ENCODE measurements at regions not wholly inside any gene's neighbourhood (a gene's known extent, or its start where the extent isn't known, plus 50 kb on each side); places are given as distances from the start of the nearest gene placed in this dataset.

GRCh38 chr5:135714126-135714894 lies 120.2 kb upstream of the SLC25A48 start:
- CTCF ChIA-PET: interaction anchor here (1.0 to 1.3 kb wide), 3 partner anchors 9 to 253 kb away, joined by 3 read pairs; no protein-coding TSS in a partner anchor
- no peak overlapping the region for H2AFZ ChIP-seq (ENCODE audit: low read depth)
- no peaks in the 10 kb centered on the region for H3K9me2 ChIP-seq
- no peak for DNase-seq
- peaks cover 0 to 6% of the 10 kb centered on the region in 2 experiments; a peak in 1 of 4 replicates for H3K4me1 ChIP-seq (ENCODE audit: control insufficient read depth in 1 of 2, insufficient read depth in 2 of 2, low read depth in 1 of 2, low read length in 1 of 2)
- no peak overlapping the region for H3K27ac ChIP-seq (ENCODE audit: low read depth in 2 of 2, low read length in 1 of 2)
- H3F3A ChIP-seq (replicated peaks; ENCODE audit: insufficient read depth): no peaks in the 10 kb centered on the region
- no peaks in the 10 kb centered on the region for H3K36me3 ChIP-seq (replicated peaks in 1 of 2; ENCODE audit: control insufficient read depth in 1 of 2, insufficient read depth in 2 of 2, low read length in 1 of 2)
- H4K20me1 ChIP-seq (ENCODE audit: insufficient read depth): no peaks in the 10 kb centered on the region
- TF ChIP-seq FOXM1 (IDR thresholded peaks at IDR 0.05; ENCODE audit: low read depth): no peak
- TF ChIP-seq SIN3A (IDR thresholded peaks at IDR 0.05; ENCODE audit: borderline replicate concordance, low read depth, low read length): no peak
- no peak for TF ChIP-seq FOSL2 (IDR thresholded peaks at IDR 0.05; ENCODE audit: borderline replicate concordance, low read depth)
- WGBS (ENCODE audit: low lambda C conversion rate): 21% methylated on average over 4 of the region's 10 CpGs
- peaks cover 7% of the 10 kb centered on the region; the same call in 1 of the 2 replicates for H3K27me3 ChIP-seq (ENCODE audit: insufficient read depth)
- H3K4me3 ChIP-seq (ENCODE audit: low read depth in 2 of 2, low read length in 1 of 2): no peak overlapping the region
- no peak overlapping the region for H3K4me2 ChIP-seq
- POLR2A ChIA-PET: no interaction called here
- H3K9me3 ChIP-seq: no peaks in the 10 kb centered on the region
- H3K9ac ChIP-seq: no peak overlapping the region
- H3K79me2 ChIP-seq (ENCODE audit: insufficient read depth): no peaks in the 10 kb centered on the region

DNA sequence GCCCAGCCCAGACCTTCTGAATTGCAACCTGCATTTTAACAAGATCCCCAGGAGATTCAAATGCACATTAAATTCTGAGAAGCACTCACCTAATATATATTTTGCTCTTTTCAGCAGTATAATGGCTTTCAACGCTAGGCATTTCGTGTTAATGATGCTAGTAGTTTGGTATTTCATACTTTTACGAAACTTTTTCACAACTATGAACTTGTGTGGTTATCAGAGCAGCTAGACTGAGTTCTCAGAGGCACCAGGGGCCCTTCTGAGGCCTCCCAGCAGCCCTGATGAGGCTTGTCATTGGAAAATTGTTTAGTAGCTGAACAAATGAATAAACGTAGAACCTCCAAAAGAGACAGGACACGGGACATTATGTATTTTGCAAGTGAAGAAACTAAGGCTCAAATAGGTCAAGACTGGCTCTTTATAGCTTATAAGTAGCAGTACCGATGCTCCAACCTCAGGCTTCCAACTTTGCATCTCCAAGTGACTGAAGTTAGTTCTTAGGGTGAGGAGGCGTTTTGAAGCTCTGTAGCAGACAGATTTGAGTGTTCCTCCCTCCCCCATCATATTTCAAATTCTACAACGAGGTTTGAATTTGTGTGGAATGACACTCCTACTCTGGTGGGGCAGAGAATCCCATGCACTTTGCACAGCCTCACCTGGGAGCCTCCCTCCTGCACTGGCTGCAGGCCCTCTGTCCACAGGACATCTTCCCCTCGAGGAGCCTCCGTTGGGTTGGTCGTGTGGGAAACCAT lies 121.1 kb upstream of the SLC25A48 start:
- H3K27ac ChIP-seq (ENCODE audit: low read depth in 2 of 2, low read length in 1 of 2): no peak overlapping the region
- H3K36me3 ChIP-seq (replicated peaks in 1 of 2; ENCODE audit: control insufficient read depth in 1 of 2, insufficient read depth in 2 of 2, low read length in 1 of 2): no peaks in the 10 kb centered on the region
- CTCF ChIA-PET: interaction anchor here (1.0 to 1.1 kb wide), 2 partner anchors 10 to 252 kb away, joined by 3 read pairs; no protein-coding TSS in a partner anchor
- no peak for TF ChIP-seq RXRA (IDR thresholded peaks at IDR 0.05; ENCODE audit: borderline replicate concordance, low read depth)
- TF ChIP-seq SMC3 (IDR thresholded peaks at IDR 0.05; ENCODE audit: low read depth, low read length): no peak
- no peak for TF ChIP-seq NFIC (IDR thresholded peaks at IDR 0.05; ENCODE audit: borderline replicate concordance)
- no peak for TF ChIP-seq NRF1 (IDR thresholded peaks at IDR 0.05; ENCODE audit: low read depth, low read length)
- no peak for TF ChIP-seq FOXM1 (IDR thresholded peaks at IDR 0.05; ENCODE audit: low read depth)
- no peak for TF ChIP-seq MXI1 (IDR thresholded peaks at IDR 0.05; ENCODE audit: low read depth, low read length)
- TF ChIP-seq EZH2phosphoT487 (IDR thresholded peaks at IDR 0.05; ENCODE audit: borderline replicate concordance, low read depth): no peak
- TF ChIP-seq RAD21 (IDR thresholded peaks at IDR 0.05; ENCODE audit: low read length): no peak
- TF ChIP-seq FOSL2 (IDR thresholded peaks at IDR 0.05; ENCODE audit: borderline replicate concordance, low read depth): no peak
- TF ChIP-seq TEAD4 (IDR thresholded peaks at IDR 0.05; ENCODE audit: borderline replicate concordance, insufficient read depth): no peak
- no peak for TF ChIP-seq ELF1 (IDR thresholded peaks at IDR 0.05)
- TF ChIP-seq GABPA (IDR thresholded peaks at IDR 0.05; ENCODE audit: low read depth): no peak
- no peak for TF ChIP-seq MEF2A (IDR thresholded peaks at IDR 0.05; ENCODE audit: borderline replicate concordance, low read depth)
- TF ChIP-seq, protein P1, sequence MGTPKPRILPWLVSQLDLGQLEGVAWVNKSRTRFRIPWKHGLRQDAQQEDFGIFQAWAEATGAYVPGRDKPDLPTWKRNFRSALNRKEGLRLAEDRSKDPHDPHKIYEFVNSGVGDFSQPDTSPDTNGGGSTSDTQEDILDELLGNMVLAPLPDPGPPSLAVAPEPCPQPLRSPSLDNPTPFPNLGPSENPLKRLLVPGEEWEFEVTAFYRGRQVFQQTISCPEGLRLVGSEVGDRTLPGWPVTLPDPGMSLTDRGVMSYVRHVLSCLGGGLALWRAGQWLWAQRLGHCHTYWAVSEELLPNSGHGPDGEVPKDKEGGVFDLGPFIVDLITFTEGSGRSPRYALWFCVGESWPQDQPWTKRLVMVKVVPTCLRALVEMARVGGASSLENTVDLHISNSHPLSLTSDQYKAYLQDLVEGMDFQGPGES (IDR thresholded peaks at IDR 0.05; ENCODE audit: low read depth, low read length): no peak
- TF ChIP-seq JUND (IDR thresholded peaks at IDR 0.05): no peak
- 21% methylated on average over 10 of the region's 11 CpGs for WGBS (ENCODE audit: low lambda C conversion rate)
- H3K9me3 ChIP-seq: no peaks in the 10 kb centered on the region
- no peaks in the 10 kb centered on the region for H3K79me2 ChIP-seq (ENCODE audit: insufficient read depth)
- peaks cover 7% of the 10 kb centered on the region; the same call in 1 of the 2 replicates for H3K27me3 ChIP-seq (ENCODE audit: insufficient read depth)
- H3K4me3 ChIP-seq (ENCODE audit: low read depth in 2 of 2, low read length in 1 of 2): no peak overlapping the region
- POLR2A ChIA-PET: no interaction called here
- peaks cover 0 to 6% of the 10 kb centered on the region in 2 experiments; a peak in 1 of 4 replicates for H3K4me1 ChIP-seq (ENCODE audit: control insufficient read depth in 1 of 2, insufficient read depth in 2 of 2, low read depth in 1 of 2, low read length in 1 of 2)
- H3K9ac ChIP-seq: no peak overlapping the region
- no peak overlapping the region for H2AFZ ChIP-seq (ENCODE audit: low read depth)
- no peaks in the 10 kb centered on the region for H4K20me1 ChIP-seq (ENCODE audit: insufficient read depth)
- H3K4me2 ChIP-seq: no peak overlapping the region
- DNase-seq: no peak
- no peaks in the 10 kb centered on the region for H3K9me2 ChIP-seq
- H3F3A ChIP-seq (replicated peaks; ENCODE audit: insufficient read depth): no peaks in the 10 kb centered on the region
